ENCODE measurements at regions not wholly inside any gene's neighbourhood (a gene's known extent, or its start where the extent isn't known, plus 50 kb on each side); places are given as distances from the start of the nearest gene placed in this dataset.

- no peak overlapping the region for H3K4me3 ChIP-seq (ENCODE audit: low read depth, low read length)
- TF ChIP-seq CTCF (conservative IDR thresholded peaks at IDR 0.05; ENCODE audit: low read depth, low read length) = no peak
- no peak for DNase-seq (ENCODE audit: low read depth)
Measured at GRCh38 chr12:126636821-126637220, 1571.6 kb downstream of the AACS start.

DNA sequence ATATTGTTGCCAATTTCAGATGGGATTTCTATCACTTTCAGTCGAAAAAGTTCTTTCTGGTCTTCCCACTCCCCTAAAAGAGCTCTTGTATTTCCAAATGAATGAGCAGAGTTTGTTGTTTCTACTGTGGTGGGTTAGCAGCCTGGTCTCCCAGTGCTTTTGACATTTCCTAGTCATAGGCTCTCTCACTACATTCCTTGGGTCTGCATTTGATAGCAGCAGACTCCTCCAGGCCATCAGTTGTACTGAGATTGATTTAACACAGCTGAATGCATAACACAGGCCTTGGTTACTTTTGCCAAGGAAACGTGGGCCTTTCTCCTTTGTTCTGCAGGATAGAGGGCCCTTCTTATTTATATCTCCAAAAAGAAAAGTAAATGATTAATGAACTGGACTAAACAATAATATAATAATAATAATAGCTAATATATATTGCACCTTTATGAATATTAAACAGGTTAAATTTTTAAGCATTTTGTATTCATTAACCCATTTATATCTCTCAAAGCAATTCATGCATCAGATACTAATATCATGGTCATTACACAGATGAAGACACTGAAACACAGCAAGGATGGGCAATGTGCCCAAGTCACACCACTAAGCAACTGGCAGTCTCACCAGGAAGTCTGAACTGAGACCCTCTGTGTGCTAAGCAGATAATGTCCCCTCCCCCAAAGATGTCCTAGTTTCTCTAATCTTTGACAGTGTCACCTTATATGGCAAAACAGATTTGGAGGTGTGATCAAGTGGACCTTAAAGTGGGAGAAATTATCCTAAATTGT lies 1579.2 kb downstream of the AACS start:
- H3K4me3 ChIP-seq (ENCODE audit: low read depth, low read length) = no peak overlapping the region
- DNase-seq (ENCODE audit: low read depth) = no peak
- no peak for TF ChIP-seq CTCF (conservative IDR thresholded peaks at IDR 0.05; ENCODE audit: low read depth, low read length)

GRCh38 chr12:126648074-126648473 lies 1582.8 kb downstream of the AACS start:
- H3K4me3 ChIP-seq (ENCODE audit: low read depth, low read length) = no peak overlapping the region
- TF ChIP-seq CTCF (conservative IDR thresholded peaks at IDR 0.05; ENCODE audit: low read depth, low read length) = no peak
- no peak for DNase-seq (ENCODE audit: low read depth)

DNA sequence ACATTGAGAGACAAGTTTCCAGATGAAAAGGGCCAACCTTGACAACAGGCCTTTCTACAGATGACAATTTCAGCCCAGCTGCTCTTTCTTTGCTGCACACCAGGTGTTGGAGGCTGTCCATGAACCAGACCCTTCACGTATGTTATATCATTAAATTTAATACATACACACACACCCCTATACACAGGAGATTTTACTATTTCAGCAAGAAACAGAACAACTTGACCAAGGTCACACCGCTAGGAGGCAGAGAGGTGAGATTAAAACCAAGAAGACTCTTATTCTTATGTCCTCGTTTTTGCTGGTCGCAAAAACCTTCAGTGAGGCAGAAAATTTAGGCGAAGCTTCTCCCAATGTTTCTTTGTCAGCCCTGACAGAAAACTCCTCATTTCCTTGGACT lies 1585.9 kb downstream of the AACS start:
- no peak for TF ChIP-seq CTCF (conservative IDR thresholded peaks at IDR 0.05; ENCODE audit: low read depth, low read length)
- no peak overlapping the region for H3K4me3 ChIP-seq (ENCODE audit: low read depth, low read length)
- no peak for DNase-seq (ENCODE audit: low read depth)

DNA sequence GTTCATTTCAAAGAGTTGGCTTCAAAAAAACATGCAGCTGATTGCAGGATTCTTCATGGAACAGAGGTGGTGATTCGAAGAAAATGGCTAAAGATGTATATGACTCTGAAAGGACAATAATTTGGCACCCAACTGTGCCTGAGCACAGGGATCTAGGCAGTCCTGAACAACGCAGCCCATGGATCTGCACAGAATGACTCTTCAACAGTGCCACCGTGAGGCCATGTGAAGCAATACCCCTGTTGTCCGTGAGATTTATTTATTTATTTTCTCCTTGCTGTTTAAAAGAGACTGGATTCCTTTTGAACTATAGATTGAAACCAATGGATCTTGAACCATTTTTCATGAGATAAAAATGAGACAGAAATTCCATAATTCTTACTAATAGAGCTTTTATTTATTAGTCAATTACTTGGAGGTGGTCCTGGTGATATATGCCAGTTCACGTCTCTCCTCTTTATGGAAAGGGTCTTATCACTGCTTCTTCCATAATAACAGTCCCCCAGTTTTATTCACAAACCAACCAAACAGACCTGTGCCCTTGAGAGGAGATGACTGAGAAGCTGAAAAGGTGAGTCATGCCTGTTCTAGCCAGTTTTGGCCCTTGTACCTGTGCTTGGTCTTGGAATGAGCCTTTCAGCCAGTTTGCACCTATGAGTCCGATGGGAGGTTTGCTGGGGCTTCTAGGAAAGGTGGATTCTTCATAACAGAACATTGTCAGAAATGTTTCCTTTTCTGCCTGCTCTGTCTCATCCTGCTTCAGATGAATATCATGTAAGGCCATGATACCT lies 1598.3 kb downstream of the AACS start:
- no peak overlapping the region for H3K4me3 ChIP-seq (ENCODE audit: low read depth, low read length)
- DNase-seq (ENCODE audit: low read depth) = no peak
- peak; percentile 32 for TF ChIP-seq CTCF (conservative IDR thresholded peaks at IDR 0.05; ENCODE audit: low read depth, low read length)

GRCh38 chr12:126667339-126667738 lies 1599.6 kb upstream of the TMEM132C start:
- TF ChIP-seq CTCF (conservative IDR thresholded peaks at IDR 0.05; ENCODE audit: low read depth, low read length) = no peak
- no peak overlapping the region for H3K4me3 ChIP-seq (ENCODE audit: low read depth, low read length)
- no peak for DNase-seq (ENCODE audit: low read depth)
